Neuron (in vitro differentiated cells): ENCODE measurements at regions not wholly inside any gene's neighbourhood (a gene's known extent, or its start where the extent isn't known, plus 50 kb on each side); places are given as distances from the start of the nearest gene placed in this dataset.
"Not testable (repeated sequence)": the region's sequence is repeated elsewhere in the genome, so short reads cannot be mapped to it uniquely, and the experiment has no call there.

Experiments used
- H2AFZ ChIP-seq: one replicate; pipeline ENCODE4 v1.6.1; 2013; ENCODE audit warnings: low read depth, mild to moderate bottlenecking, inconsistent platforms, low read length, moderate library complexity
- H3K27me3 ChIP-seq: one replicate; pipeline ENCODE4 v1.6.1; 2013; ENCODE audit warnings: low read length; ENCODE audit not compliant: insufficient read depth
- H3K36me3 ChIP-seq: one replicate; pipeline ENCODE4 v1.6.1; 2013; ENCODE audit warnings: low read length; ENCODE audit not compliant: insufficient read depth
- H3K4me1 ChIP-seq: one replicate; pipeline ENCODE4 v1.6.1; 2013; ENCODE audit warnings: low read length; ENCODE audit not compliant: insufficient read depth
- H3K4me3 ChIP-seq: 2 replicates; pipeline ENCODE4 v1.5.1; 2013; ENCODE audit warnings: mild to moderate bottlenecking, low read length, moderate library complexity
- H3K9me3 ChIP-seq: one replicate; pipeline ENCODE4 v1.6.1; 2013; ENCODE audit warnings: low read length

DNA sequence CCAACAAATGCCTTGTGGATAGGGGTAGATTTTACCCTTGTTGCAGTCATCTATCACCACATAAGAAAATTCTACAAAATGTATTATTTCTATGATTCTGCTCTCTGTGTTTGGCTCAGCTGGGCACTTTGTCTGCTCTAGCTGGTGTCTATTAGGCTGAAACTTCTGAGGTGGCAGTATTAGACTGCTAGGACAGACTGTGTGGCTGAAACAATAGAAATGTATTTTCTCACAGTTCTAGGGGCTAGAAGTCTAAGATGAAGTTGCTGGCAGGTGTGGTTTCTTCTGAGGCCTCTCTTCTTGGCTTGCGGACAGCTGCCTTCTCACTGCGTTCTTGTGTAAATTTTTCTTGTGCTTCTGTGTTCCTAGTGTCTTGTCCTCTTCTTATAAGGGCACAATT lies 1139.6 kb upstream of the LRRTM3 start:
- no peaks in the 10 kb centered on the region for H3K9me3 ChIP-seq
- no peaks in the 10 kb centered on the region for H3K27me3 ChIP-seq
- no peaks in the 10 kb centered on the region for H3K4me1 ChIP-seq
- no peaks in the 10 kb centered on the region for H3K36me3 ChIP-seq
- H2AFZ ChIP-seq = no peak overlapping the region
- H3K4me3 ChIP-seq = no peak overlapping the region

DNA sequence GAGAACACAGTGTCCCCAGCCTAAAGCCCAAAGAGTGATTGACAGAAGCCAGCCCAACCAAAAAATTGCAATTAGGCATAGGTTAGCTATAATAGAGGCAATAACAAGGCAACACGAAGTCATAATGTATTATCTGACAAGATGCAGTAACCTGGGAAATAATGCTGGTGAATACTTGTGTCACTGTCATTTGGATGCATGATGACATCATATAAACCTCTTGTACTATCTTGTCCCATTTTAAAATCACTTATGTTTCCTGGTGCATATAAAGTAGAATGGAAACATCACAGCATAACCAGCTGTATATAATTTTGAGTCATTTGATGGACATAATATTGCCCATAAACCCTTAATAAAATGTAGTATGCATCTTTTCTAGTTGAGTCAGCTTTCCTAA lies 1138.3 kb upstream of the LRRTM3 start:
- H3K4me3 ChIP-seq = no peak overlapping the region
- no peaks in the 10 kb centered on the region for H3K27me3 ChIP-seq
- H3K36me3 ChIP-seq = no peaks in the 10 kb centered on the region
- H2AFZ ChIP-seq = no peak overlapping the region
- no peaks in the 10 kb centered on the region for H3K9me3 ChIP-seq
- H3K4me1 ChIP-seq = no peaks in the 10 kb centered on the region

DNA sequence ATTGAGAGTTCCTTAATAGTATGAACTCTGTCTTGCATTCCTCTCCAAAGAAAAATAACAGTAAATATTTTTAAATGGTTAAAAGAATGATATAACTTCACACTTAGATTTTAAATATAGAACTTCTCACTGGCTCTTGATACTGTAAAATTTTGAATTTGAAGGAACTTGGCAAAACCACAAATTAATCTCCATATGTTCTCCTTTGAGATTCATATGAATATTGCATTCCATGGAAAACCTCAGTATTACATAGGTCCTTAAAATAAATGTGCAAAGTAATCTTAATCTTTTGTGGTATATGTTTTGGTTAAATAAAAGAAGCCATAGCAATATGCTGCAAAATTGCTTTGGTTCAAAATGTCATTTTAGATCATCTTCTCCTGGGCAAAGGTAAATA lies 1137.6 kb upstream of the LRRTM3 start:
- Histone ChIP-seq H3K4me1 (no peaks in the 10 kb centered on the region), H3K27me3 (no peaks in the 10 kb centered on the region), H3K4me3 (no peak overlapping the region), H3K9me3 (no peaks in the 10 kb centered on the region), H2AFZ (no peak overlapping the region), H3K36me3 (no peaks in the 10 kb centered on the region)

DNA sequence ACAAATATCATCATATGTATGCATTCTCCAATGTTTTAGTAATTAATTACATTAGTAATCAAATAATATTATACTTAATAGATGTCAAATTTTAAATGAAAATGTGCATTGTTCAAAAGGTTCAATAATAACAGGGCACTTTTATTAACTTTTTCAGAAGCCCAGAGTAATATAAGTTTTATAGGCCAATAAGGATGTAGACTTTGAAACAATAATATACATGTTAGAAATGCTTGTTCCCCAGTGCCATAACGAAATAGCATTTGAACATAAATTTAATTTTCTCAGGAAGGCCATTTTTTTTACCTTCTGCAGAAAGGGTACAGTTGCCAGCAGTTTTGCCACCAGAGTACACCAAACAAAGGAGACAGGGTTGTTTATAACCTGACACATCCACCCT lies 1133.9 kb upstream of the LRRTM3 start:
- Histone ChIP-seq H3K36me3 (no peaks in the 10 kb centered on the region), H2AFZ (no peak overlapping the region), H3K4me3 (no peak overlapping the region), H3K27me3 (no peaks in the 10 kb centered on the region), H3K4me1 (no peaks in the 10 kb centered on the region), H3K9me3 (no peaks in the 10 kb centered on the region)

DNA sequence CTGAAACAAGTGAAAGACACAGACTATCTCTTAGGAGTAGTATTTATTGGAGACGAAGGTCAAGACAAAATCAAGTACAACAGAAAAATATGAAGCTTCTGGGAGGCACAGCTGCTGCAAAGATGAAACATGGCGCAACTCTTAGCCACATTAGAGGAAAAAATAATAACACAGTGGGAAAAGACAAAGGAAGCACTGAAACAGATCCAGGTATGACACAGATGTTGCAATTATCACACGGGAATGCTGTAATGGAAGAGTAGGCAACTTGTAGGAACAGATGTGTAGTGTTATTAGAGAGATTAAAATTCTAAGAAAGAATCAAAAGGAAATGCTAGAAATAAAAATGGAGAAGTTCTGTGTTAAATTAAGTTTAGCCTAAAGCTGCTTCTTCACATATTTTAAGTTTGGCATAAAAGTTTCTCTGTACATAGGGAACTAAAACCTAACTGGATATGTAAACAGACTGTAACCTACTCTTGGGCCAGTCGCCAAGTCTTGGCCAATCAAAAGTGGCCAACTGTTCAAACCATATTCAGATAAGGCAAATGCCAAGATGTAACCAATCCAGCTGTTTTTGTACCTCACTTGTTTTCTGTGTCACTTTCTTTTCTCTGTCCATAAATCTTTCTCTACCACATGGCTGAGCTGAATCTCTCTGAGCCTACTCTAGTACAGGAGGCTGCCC lies 1132.0 kb upstream of the LRRTM3 start:
- no peaks in the 10 kb centered on the region for H3K4me1 ChIP-seq
- H3K9me3 ChIP-seq = no peaks in the 10 kb centered on the region
- no peaks in the 10 kb centered on the region for H3K27me3 ChIP-seq
- H3K36me3 ChIP-seq = no peaks in the 10 kb centered on the region
- no peak overlapping the region for H3K4me3 ChIP-seq
- no peak overlapping the region for H2AFZ ChIP-seq

DNA sequence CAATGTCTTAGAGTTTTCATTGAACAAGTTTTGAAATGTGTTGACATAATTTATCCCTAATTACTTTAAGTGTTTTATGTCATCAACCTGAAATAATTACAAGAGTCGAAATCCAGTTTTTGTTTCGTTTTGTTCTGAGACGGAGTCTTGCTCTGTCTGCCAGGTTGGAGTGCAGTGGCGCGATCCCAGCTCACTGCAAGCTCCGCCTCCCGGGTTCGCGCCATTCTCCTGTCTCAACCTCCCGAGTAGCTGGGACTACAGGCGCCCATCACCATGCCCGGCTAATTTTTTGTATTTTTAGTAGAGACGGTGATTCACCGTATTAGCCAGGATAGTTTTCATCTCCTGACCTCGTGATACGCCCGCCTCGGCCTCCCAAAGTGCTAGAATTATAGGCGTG lies 1131.0 kb upstream of the LRRTM3 start:
- H3K36me3 ChIP-seq, H2AFZ ChIP-seq, H3K27me3 ChIP-seq, H3K4me3 ChIP-seq, H3K9me3 ChIP-seq, H3K4me1 ChIP-seq: not testable (repeated sequence)

DNA sequence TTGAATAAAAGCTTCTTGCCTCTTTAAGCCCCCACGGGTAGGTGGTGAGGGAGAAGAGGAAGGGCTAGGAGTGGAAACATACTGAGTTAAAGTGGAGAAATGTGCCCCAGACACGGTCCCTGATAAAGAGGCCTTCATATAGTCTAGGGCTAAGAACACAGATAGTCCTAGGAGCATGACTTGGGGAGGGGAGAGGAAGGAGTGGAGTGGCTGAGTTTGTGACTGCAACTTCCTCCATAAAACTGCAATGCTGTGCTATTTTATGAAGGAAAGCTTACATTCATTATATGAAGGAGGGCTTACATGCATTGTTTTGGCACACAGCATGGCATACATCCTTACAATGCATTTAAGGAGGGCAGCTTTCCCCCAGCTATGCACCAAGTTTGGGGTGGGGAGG lies 1129.4 kb upstream of the LRRTM3 start:
- H3K9me3 ChIP-seq = no peaks in the 10 kb centered on the region
- H2AFZ ChIP-seq = no peak overlapping the region
- no peak overlapping the region for H3K4me3 ChIP-seq
- no peaks in the 10 kb centered on the region for H3K36me3 ChIP-seq
- H3K27me3 ChIP-seq = no peaks in the 10 kb centered on the region
- H3K4me1 ChIP-seq = no peaks in the 10 kb centered on the region

DNA sequence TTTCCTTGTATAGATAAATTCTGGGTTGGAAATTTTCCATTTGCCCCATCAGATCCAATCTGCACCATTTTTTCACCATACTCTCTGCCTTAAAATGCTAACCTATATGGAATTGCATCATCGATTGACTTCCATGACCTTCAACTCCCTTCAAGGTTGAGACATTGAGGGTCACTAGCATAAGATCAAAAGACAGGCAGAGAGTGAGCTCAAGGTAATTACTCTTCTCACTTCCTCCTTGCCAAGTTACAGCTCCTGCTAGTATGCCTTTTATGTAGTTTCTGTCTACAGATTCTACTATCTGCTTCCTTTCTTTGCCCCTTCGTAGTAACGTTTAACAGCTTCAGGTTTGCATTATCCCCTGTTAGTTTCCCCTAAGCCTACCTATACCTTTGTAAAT lies 1127.7 kb upstream of the LRRTM3 start:
- Histone ChIP-seq H3K4me1 (no peaks in the 10 kb centered on the region), H3K9me3 (no peaks in the 10 kb centered on the region), H2AFZ (no peak overlapping the region), H3K4me3 (no peak overlapping the region), H3K27me3 (no peaks in the 10 kb centered on the region), H3K36me3 (no peaks in the 10 kb centered on the region)

DNA sequence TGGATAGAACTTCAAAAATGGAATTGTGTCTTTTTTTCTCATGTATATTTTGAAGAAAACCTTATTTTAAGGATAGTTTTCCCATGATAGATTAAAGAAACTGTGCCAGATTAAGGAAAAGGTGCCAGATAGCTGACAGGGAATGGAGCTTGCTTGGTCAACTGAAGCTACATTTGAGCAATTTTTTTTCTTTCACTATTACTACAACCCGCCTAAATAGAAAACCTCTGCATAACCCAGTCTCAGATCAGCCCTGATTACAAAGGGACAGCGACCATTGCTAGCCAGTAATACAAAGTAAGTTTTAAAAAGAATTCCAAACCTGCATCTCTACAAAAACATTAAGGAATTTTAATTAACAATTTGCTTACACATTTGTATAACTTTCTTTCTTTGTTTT lies 1123.4 kb upstream of the LRRTM3 start:
- Histone ChIP-seq H3K36me3 (no peaks in the 10 kb centered on the region), H3K4me3 (no peak overlapping the region), H3K27me3 (no peaks in the 10 kb centered on the region), H2AFZ (no peak overlapping the region), H3K4me1 (no peaks in the 10 kb centered on the region), H3K9me3 (no peaks in the 10 kb centered on the region)

DNA sequence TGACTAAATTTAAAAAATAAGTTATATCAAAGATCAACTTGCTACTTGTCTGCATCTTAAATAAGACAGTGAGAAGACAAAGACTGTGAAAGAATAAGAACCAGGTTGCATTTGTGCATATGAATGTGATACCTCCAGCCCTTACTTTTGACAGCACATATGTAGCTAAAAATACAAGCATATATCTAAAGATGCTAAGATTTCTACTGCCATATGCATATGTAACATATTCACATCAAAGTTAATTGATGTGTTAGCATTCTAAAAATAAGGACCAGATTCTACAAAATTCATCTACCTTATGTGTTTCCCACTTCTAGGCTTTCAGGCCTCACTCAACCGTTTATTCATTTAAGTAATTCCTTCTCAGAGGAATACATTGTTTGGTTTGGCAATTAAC lies 1120.3 kb upstream of the LRRTM3 start:
- H3K27me3 ChIP-seq = no peaks in the 10 kb centered on the region
- H3K4me1 ChIP-seq = no peaks in the 10 kb centered on the region
- no peak overlapping the region for H3K4me3 ChIP-seq
- H2AFZ ChIP-seq = no peak overlapping the region
- H3K36me3 ChIP-seq = no peaks in the 10 kb centered on the region
- no peaks in the 10 kb centered on the region for H3K9me3 ChIP-seq

DNA sequence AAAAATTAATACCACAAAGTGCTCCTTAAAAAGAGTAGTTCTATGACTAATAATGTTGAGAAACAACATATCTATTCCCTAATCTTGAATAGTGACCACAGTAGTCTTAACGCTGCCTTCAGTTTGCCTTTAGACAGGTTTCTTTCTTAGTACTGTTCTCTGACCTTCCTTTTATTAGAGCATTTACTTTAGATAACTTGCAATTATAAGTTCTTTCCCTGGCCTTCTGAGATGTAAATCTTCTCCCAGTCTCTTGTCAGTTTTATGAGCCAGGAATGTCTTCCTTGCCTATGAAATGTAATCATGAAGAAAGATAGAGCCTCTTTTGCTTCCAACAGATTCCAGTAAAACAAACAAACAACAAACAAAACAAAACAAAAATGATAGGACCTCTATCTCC lies 1119.8 kb upstream of the LRRTM3 start:
- no peaks in the 10 kb centered on the region for H3K9me3 ChIP-seq
- H2AFZ ChIP-seq = no peak overlapping the region
- no peaks in the 10 kb centered on the region for H3K36me3 ChIP-seq
- H3K27me3 ChIP-seq = no peaks in the 10 kb centered on the region
- no peaks in the 10 kb centered on the region for H3K4me1 ChIP-seq
- no peak overlapping the region for H3K4me3 ChIP-seq

DNA sequence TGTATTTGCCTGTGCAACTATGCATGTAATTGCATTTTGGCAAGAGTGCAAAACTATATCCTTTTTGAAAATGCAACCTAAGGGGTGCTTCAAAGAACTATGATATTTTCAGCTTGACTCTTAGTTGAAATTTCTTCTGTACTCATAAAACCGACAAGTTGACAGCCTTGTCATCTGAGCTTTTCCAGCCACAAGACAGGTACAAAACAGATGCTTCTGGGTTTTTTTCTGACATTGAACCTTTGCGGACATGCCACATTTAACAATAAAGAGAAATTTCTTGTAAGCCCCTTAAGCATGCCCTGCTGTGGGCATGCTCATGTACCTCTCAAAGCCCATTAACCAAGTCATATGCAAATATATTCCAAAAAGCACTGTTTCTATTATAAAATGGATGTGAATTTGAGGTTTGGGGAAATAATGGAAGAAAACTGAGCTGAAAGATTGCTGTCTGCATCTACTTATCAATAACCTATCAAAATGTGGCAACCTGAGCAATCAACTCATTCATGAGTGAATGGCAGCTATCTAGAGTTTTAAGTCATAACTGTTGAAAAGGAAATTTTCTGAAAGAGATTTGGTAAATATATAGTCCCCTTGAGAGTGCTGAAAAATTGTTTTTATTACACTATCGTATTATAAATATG lies 1117.0 kb upstream of the LRRTM3 start:
- H2AFZ ChIP-seq = no peak overlapping the region
- H3K27me3 ChIP-seq = no peaks in the 10 kb centered on the region
- no peaks in the 10 kb centered on the region for H3K4me1 ChIP-seq
- H3K36me3 ChIP-seq = no peaks in the 10 kb centered on the region
- no peaks in the 10 kb centered on the region for H3K9me3 ChIP-seq
- no peak overlapping the region for H3K4me3 ChIP-seq

DNA sequence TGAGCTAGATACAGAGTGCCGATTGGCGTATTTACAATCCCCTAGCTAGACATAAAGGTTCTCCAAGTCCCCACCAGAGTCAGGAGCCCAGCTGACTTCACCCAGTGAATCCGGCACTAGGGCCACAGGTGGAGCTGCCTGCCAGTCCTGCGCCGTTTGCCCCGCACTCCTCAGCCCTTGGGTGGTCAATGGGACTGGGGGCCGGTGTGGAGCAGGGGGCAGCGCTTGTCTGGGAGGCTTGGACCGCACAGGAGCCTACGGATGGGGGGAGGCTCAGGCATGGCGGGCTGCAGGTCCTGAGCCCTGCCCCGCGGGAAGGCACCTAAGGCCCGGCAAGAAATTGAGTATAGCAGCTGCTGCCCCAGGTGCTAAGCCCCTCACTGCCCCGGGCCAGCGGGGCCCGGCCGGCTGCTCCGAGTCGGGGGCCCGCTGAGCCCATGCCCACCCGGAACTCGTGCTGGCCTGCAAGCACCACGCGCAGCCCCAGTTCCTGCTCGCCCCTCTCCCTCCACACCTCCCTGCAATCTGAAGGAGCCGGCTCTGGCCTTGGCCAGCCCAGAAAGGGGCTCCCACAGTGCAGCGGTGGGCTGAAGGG lies 1113.8 kb upstream of the LRRTM3 start:
- Histone ChIP-seq H3K9me3 (no peaks in the 10 kb centered on the region), H2AFZ (no peak overlapping the region), H3K4me1 (no peaks in the 10 kb centered on the region), H3K4me3 (no peak overlapping the region), H3K36me3 (no peaks in the 10 kb centered on the region), H3K27me3 (no peaks in the 10 kb centered on the region)

DNA sequence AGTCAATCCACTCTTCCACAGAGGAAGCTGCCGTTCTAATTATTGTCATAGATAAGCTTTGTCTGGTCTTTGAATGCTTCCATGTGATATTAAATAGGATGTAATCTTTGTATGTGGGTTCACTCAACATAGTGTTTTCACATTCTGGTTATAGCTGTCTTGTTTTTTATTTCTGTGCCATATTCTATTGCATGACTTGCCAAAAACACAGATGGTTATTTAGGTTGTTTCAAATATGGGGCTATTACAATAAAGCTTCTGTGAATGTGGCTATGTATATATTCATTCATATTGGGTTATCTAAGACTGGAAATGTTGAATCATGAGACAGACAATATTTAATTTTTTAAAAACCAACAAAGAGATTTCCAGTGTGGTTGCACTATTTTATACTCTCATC lies 1109.3 kb upstream of the LRRTM3 start:
- H3K9me3 ChIP-seq = no peaks in the 10 kb centered on the region
- no peaks in the 10 kb centered on the region for H3K36me3 ChIP-seq
- H3K4me3 ChIP-seq = no peak overlapping the region
- H3K27me3 ChIP-seq = no peaks in the 10 kb centered on the region
- no peak overlapping the region for H2AFZ ChIP-seq
- no peaks in the 10 kb centered on the region for H3K4me1 ChIP-seq
